Renal cortex interstitium (tissue), 11 donors: ENCODE measurements at regions not wholly inside any gene's neighbourhood (a gene's known extent, or its start where the extent isn't known, plus 50 kb on each side); places are given as distances from the start of the nearest gene placed in this dataset.
"Not testable (repeated sequence)": the region's sequence is repeated elsewhere in the genome, so short reads cannot be mapped to it uniquely, and the experiment has no call there.

Experiments
- DNase-seq, 11 donors: peaks; one replicate each; pipeline ENCODE4 v3.0.0-alpha.2; 2013; ENCODE audit warnings: low read depth in 9 of 11, low spot score in 4 of 11; ENCODE audit errors: extremely low read depth in 1 of 11

DNA sequence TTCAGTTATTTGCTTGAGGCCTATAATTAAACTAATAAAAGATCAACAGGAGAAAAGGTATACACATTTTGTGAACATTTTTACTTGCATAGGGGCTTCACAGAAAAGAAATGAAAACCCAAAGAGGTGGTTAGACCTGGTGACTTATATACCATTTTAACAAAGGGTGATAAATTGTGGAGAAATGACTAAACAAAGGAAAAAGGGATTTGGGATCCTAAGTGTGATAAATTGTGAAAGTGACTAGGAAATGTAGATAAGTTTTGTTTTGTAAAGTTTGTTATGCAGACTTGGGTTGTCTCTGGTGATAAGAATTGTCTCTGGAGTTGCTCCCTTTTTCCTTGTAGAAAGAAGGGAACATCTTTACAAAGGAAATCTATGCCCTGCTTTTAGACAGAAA is 86.1 kb upstream of the ZNF608 start:
- no peak for DNase-seq

DNA sequence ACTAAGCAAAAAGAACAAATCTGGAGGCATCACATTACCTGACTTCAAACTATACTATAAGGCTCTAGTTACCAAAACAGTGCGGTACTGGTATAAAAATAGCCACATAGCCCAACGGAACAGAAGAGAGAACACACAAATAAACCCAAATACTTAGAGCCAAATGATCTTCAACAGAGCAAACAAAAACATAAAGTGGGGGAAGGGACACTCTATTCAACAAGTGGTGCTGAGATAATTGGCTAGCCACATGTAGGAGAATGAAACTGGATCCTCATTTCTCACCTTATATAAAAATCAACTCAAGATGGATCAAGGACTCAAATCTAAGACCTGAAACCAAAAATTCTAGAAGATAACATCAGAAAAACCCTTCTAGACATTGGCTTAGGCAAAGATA is 89.9 kb upstream of the ZNF608 start:
- not testable (repeated sequence) for DNase-seq

GRCh38 chr5:124839371-124839998 is 93.0 kb upstream of the ZNF608 start:
- DNase-seq: peak in 10 of 11 donors; percentile 10 to 68 (median 40)

DNA sequence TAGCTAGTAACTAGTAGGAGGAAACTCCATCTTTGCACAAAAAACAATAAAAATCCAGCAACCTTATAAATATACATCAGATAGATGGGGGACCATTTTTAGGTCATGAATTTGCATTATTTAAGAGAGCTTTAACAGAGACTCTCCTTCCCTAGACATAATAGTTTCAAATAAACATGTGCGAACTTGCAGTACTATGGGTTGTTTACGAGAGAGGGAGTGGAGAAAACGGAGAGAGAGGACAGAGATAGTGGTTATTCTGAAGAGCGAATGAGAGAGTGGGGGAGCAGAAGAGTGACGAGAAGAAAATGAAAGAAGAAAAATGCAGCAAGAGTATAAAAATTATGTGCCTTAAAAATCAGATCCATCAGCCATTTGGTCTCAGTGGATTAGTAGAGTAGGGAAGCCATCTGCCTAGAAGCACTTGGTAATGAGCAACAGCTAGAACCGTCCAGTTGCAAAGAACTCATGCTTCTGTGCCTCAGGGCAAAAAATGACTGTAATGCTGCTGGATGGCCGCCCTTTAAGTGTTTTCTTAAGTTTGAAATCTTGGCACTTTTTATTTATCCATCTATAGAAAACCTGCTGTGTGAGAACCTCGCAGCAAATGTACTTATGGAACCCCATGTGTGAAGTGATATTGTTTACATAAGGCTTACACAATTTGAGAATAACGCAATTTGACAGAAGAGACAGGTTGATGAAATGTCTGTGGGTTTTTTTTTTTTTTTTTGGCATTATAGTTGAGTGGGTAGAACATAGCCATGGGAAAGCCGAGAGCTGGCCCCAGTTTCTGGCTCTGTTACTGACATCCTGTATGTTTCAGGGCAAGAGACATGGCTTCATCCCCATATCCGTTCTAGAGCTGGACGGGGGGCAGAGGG is 95.6 kb upstream of the ZNF608 start:
- no peak for DNase-seq

DNA sequence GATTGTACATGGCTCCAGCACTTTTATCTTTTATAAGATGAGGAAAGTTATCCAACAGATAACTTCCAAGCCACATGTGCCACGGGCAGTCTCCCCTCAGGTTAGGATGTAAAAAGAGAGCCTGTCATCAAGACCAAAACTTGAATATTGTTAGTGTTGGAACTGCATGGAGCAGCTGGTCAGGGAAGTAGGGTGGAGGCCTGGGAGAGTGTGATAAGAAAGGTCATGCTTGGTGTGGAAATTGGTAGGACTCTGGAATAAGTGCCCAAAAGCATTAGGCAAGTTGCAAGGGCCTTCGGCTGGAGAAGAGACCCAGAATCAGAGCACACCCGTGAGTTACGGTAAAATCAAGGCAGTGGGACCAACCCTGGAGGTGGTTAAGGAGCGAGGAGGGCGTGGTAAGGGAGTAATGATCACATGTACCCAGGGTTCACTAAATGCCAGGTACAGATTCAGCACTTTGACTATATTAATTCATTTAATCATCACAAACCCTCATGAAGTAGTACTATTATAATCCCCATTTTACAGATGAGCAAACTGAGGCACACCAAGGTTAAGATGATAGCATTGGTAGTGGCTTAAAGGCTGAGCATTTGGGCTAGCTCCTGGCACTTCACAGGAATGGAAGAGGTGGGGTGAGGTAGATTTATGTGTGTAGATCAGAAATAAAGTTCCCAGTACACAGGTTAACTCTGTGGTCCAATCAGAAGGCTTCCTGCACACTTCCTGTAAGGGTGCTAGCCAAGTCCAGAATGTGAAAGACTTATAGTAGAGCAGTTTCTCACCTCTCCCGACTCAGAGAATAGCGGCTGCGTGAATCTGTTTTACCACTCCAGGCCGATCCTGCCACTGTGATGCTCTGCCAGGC is 96.5 kb upstream of the ZNF608 start:
- no peak for DNase-seq

DNA sequence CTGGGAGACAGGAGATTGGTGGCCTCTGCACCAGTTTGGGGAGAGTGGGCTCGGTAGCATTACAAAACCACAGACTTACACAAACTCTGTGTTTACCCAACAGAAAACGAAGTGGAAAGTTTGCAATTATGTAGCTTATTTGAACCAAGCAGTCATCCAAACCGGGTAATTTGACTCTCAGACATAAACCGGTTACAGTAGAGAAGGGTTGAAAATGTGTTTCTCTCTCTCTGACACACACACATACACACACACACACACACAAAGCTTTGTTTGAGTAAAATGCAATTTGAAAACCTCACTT is 97.1 kb upstream of the ZNF608 start:
- DNase-seq: no peak

DNA sequence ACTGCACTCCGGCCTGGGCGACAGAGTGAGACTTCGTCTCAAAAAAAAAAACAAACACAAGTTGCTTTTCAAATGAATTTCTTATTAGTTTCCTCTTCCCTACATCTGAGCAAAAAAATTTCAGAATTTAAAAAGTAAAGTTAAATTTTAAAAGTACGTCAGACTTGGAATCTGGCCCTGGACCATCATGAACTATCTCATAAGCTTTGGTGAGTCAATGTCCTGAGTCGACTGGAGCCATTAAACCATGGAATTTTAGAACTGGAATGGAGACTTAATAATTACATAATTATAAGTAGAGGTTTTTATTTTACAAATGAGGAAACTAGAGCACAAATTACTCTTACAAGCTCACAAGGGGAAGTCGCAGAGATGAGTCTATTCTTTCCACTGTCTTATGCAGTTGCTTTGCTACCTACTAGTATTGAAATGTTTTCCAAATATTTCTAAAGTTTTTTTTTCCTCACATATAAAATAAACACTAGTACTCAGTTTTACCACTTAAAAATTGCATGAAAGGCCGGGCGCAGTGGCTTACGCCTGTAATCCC is 98.0 kb upstream of the ZNF608 start:
- no peak for DNase-seq

DNA sequence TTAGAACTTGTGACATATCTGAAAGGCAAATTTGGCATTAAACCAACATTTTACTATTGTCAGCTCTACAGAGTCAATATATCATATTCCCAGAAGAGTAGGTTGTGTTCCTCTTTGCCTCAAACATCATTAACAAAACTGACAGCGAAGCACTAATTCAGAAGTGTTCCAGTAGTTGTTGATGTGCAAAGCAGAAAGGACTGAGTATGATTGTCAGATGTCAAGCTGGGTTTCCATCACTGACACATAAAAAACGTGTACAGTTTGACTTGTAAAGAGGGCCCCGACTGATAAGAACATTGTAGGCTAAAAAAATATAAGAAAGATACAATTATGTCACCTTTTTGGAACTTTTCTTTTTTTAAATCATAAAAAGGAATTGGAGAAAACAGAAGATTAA is 101.5 kb upstream of the ZNF608 start:
- no peak for DNase-seq

- no peak for DNase-seq
Observed at GRCh38 chr5:124849774-124850173, 103.3 kb upstream of the ZNF608 start.

- DNase-seq: no peak
Observed at GRCh38 chr5:124856726-124857125, 110.3 kb upstream of the ZNF608 start.

DNA sequence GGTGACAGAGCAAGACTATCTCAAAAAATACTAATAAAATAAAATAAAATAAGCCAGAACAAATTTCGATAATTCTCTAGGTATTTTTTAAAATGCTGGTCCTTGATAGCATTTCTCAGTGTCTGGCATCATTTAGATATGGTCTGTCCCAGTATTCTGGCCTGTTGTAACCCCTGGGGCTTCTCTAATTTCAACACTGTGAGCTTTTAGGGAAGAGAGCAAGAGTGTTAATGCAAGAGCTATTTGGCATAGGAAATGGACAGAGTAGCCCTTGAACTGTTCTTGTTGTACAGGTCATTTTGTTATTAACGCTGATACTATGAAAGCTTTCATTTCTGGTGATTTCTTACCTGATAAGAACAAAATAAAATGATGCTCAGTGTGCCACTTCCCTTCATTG is 112.2 kb upstream of the ZNF608 start:
- DNase-seq: no peak

DNA sequence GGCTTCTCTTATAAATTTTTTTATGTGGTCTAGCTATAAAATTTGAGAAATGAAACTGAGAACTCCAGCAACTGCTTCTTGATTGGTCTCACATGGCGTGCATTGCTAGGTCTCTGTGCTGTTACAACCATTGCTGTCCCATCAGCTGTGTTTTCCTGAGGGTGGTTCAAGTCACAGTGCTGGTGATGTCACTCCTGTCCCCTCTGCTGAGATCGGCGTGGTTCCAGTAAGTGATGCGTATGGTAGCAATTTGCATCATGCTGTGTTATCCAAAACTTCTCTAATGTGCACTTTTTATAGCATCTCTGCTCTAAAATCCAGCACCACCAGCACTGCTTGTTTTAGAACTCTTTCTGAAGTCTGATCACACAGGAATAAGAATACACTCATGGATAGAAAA is 112.6 kb upstream of the ZNF608 start:
- no peak for DNase-seq

GRCh38 chr5:124859556-124860290 is 113.3 kb upstream of the ZNF608 start:
- DNase-seq: no peak

DNA sequence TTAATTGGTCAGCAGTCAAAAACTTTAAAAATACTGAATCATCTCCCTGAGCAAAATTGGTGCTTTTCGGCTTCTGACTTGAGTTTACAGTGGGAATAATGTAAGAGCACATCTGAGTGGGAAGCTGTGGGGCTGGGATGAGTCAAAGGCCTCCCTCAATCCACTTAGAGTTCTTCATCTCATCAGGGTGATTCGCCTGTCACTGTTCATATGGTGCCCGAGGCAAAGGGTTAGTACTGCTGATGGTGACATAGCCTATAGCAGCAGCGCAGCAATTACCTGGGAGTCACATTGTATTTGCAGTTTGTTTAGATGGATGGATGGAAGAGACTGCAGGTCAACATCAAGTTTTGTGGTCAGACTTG is 113.8 kb upstream of the ZNF608 start:
- no peak for DNase-seq

DNA sequence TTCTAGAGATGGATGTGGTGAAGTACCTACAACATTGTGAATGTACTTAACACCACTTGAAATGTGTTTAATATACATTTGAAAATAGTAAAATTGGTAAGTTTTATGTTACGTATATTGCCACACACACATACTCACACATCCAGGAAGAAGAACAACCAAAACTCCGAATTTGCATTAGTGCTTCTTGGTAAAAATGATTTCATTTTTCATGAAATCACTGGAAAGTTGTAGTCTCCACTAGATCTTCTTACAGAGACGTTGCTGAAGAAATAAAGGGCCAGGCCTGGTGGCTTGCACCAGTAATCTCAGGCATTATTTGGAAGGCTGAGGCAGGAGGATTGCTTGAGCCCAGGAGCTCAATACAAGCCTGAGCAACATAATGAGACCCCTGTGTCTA is 118.6 kb upstream of the ZNF608 start:
- DNase-seq: no peak

- DNase-seq: peak in 1 of 11 donors; percentile 57
Observed at GRCh38 chr5:124865603-124866354, 119.3 kb upstream of the ZNF608 start.

DNA sequence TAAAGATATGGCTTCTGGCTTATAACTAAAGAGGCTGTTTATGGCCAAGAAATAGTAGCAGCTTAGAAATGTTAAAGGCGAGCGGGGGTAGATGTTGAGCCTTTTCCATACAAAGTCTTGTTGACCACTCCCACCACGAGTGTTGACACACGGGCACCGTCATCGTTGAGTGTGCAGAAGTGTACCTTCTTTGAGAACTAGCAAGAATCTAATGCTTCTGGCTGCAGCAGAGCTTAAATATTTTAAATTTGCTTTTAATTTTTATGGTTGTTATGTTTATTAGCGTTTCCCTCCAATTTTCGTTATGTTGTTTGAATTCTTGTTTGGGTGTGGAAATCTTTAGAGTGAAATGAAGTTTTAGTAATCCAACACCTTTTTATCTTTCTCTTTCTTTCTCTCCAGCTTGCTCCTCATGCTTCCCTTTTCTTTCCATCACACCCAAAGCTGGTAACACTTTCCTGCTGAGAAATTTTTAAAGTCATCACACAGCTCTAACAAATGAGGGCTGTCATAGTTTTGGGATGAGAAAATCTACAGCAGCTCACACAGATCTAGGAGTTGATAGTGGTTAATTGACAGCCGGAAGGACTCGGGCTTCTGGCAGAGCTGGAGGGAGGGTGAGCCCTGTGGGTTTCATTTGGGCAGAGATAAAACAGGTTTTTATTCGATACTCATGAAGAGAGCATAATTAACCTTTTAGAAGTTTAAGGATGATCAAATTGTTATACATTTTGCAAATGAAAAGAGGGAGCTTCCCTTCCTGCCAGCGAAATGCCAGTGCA is 120.1 kb upstream of the ZNF608 start:
- peak in 2 of 11 donors; percentile 40 to 43 for DNase-seq
